ENCODE measurements at regions not wholly inside any gene's neighbourhood (a gene's known extent, or its start where the extent isn't known, plus 50 kb on each side); places are given as distances from the start of the nearest gene placed in this dataset.

DNA sequence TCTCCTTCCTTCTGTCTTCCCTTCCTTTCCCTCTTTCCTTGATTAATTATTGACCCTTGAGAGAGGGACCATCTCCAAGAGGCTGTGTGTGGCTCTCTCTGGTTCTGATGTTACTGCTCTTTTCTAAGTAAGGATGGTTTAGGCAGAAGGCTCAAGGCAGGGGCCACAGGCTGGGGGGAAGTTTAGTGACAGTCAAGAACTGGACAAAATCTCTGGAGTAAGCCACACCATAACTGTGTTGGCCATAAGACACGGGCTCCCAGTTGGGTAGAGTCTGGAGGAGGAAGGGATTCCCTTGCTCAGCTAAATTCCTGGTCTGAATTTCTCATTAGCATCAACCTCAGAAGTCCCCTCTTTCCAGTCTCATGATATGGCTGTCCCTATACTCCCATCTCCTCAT, 74.7 kb downstream of the BUD13 start:
- Histone ChIP-seq H3K79me2 (ENCODE audit: insufficient read depth, low read length) (no peaks in the 10 kb centered on the region), H3K4me3 (ENCODE audit: low read depth, low read length, poor library complexity, severe bottlenecking) (no peak overlapping the region), H3K4me1 (ENCODE audit: insufficient read depth, low read length, severe bottlenecking) (no peaks in the 10 kb centered on the region), H3K4me2 (ENCODE audit: low read length) (no peak overlapping the region), H3K9ac (ENCODE audit: low read length) (no peak overlapping the region), H4K20me1 (ENCODE audit: insufficient read depth, low read length) (no peaks in the 10 kb centered on the region), H2AFZ (ENCODE audit: low read length) (no peak overlapping the region), H3K27me3 (ENCODE audit: insufficient read depth, low read length) (no peaks in the 10 kb centered on the region), H3F3A (ENCODE audit: insufficient read depth, low read length) (no peaks in the 10 kb centered on the region), H3K27ac (ENCODE audit: low read depth, low read length, poor library complexity, severe bottlenecking) (no peak overlapping the region), H3K9me3 (ENCODE audit: low read length) (no peaks in the 10 kb centered on the region), H3K36me3 (ENCODE audit: insufficient read depth, low read length) (no peaks in the 10 kb centered on the region), H3K9me2 (ENCODE audit: low read depth, low read length) (no peaks in the 10 kb centered on the region)
- TF ChIP-seq, protein P1, sequence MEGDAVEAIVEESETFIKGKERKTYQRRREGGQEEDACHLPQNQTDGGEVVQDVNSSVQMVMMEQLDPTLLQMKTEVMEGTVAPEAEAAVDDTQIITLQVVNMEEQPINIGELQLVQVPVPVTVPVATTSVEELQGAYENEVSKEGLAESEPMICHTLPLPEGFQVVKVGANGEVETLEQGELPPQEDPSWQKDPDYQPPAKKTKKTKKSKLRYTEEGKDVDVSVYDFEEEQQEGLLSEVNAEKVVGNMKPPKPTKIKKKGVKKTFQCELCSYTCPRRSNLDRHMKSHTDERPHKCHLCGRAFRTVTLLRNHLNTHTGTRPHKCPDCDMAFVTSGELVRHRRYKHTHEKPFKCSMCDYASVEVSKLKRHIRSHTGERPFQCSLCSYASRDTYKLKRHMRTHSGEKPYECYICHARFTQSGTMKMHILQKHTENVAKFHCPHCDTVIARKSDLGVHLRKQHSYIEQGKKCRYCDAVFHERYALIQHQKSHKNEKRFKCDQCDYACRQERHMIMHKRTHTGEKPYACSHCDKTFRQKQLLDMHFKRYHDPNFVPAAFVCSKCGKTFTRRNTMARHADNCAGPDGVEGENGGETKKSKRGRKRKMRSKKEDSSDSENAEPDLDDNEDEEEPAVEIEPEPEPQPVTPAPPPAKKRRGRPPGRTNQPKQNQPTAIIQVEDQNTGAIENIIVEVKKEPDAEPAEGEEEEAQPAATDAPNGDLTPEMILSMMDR (IDR thresholded peaks at IDR 0.05; ENCODE audit: low read length) = no peak
- no peak for TF ChIP-seq EZH2 (IDR thresholded peaks at IDR 0.05; ENCODE audit: borderline replicate concordance, low read length)

DNA sequence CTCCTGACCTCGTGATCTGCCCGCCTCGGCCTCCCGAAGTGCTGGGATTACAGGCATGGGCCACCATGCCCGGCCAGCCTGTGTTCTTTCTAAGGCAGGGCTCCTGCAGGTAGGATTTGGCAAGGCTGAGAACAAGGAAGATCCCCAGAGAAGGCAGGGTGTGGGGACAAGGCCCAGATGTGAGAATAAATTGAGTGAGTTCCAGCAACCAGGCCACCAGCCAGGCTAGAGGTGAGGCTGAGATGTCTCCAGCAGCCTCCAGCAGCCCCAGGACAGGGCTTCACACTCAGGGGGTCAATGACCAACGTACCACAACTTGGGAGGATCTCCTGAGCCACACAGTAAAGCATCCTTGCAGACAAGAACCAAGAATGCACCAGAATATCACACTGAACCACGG, 75.1 kb downstream of the BUD13 start:
- H3K27ac ChIP-seq (ENCODE audit: low read depth, low read length, poor library complexity, severe bottlenecking) = no peak overlapping the region
- H4K20me1 ChIP-seq (ENCODE audit: insufficient read depth, low read length) = no peaks in the 10 kb centered on the region
- H3K27me3 ChIP-seq (ENCODE audit: insufficient read depth, low read length) = no peaks in the 10 kb centered on the region
- no peak overlapping the region for H3K9ac ChIP-seq (ENCODE audit: low read length)
- no peak overlapping the region for H3K4me2 ChIP-seq (ENCODE audit: low read length)
- TF ChIP-seq, protein P1 (IDR thresholded peaks at IDR 0.05; ENCODE audit: low read length) = no peak
- no peak for TF ChIP-seq EZH2 (IDR thresholded peaks at IDR 0.05; ENCODE audit: borderline replicate concordance, low read length)
- H3K9me3 ChIP-seq (ENCODE audit: low read length) = no peaks in the 10 kb centered on the region
- H3F3A ChIP-seq (ENCODE audit: insufficient read depth, low read length) = no peaks in the 10 kb centered on the region
- H3K36me3 ChIP-seq (ENCODE audit: insufficient read depth, low read length) = no peaks in the 10 kb centered on the region
- H3K9me2 ChIP-seq (ENCODE audit: low read depth, low read length) = no peaks in the 10 kb centered on the region
- no peak overlapping the region for H2AFZ ChIP-seq (ENCODE audit: low read length)
- H3K4me1 ChIP-seq (ENCODE audit: insufficient read depth, low read length, severe bottlenecking) = no peaks in the 10 kb centered on the region
- H3K4me3 ChIP-seq (ENCODE audit: low read depth, low read length, poor library complexity, severe bottlenecking) = no peak overlapping the region
- H3K79me2 ChIP-seq (ENCODE audit: insufficient read depth, low read length) = no peaks in the 10 kb centered on the region

DNA sequence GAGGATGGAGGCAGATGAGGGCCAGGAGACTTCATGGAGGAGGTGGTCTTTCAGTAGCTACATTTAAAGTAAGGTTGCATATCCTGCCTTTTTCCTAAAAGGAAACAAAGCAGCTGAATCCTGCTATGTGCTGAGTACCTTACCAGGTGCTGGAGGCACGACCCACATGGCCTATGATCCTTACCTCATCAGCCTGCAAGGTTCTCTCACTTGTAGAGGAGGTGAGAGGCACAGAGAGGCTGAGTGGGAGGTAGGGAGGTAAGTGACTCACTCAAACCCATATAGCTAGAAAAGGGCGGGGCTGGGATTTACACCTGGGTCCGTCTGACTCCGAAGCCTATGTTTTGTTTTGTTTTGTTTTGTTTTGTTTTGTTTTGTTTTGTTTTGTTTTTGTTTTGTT, 75.8 kb downstream of the BUD13 start:
- Histone ChIP-seq H3F3A (ENCODE audit: insufficient read depth, low read length) (no peaks in the 10 kb centered on the region), H3K27ac (ENCODE audit: low read depth, low read length, poor library complexity, severe bottlenecking) (no peak overlapping the region), H3K4me1 (ENCODE audit: insufficient read depth, low read length, severe bottlenecking) (no peaks in the 10 kb centered on the region), H2AFZ (ENCODE audit: low read length) (no peak overlapping the region), H3K4me3 (ENCODE audit: low read depth, low read length, poor library complexity, severe bottlenecking) (no peak overlapping the region), H4K20me1 (ENCODE audit: insufficient read depth, low read length) (no peaks in the 10 kb centered on the region), H3K79me2 (ENCODE audit: insufficient read depth, low read length) (no peaks in the 10 kb centered on the region), H3K9me3 (ENCODE audit: low read length) (no peaks in the 10 kb centered on the region), H3K4me2 (ENCODE audit: low read length) (no peak overlapping the region), H3K36me3 (ENCODE audit: insufficient read depth, low read length) (no peaks in the 10 kb centered on the region), H3K27me3 (ENCODE audit: insufficient read depth, low read length) (no peaks in the 10 kb centered on the region), H3K9ac (ENCODE audit: low read length) (no peak overlapping the region), H3K9me2 (ENCODE audit: low read depth, low read length) (no peaks in the 10 kb centered on the region)
- no peak for TF ChIP-seq EZH2 (IDR thresholded peaks at IDR 0.05; ENCODE audit: borderline replicate concordance, low read length)
- TF ChIP-seq, protein P1 (IDR thresholded peaks at IDR 0.05; ENCODE audit: low read length) = no peak

Measured in OCI-LY1 (cell line).